GM12874 (cell line): ENCODE measurements at regions not wholly inside any gene's neighbourhood (a gene's known extent, or its start where the extent isn't known, plus 50 kb on each side); places are given as distances from the start of the nearest gene placed in this dataset.

ENCODE experiments used
- CTCF ChIP-seq: IDR thresholded peaks from 2 replicates; pipeline ENCODE4 v1.5.1; 2011; ENCODE audit warnings: low read depth, mild to moderate bottlenecking, control low read depth, low read length, moderate library complexity; ENCODE audit not compliant: insufficient read depth

DNA sequence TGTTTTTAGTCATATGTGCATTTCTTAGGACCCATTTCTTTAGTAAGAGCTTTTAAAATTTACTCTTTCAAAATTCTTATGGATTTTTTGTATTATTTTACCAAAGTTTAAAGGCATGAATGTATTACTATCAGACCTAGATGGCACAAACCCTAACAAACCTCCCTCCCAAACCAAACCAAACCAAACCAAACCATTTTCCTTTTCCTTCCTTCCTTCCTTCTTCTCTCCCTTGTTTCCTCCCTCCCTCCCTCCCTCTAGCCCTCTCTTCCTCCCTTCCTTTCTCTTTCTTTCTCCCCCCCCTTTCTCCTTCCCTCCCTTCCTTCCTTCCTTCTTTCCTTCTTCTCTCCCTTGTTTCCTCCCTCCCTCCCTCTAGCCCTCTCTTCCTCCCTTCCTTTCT, 1001.8 kb upstream of the CITED2 start:
- TF ChIP-seq CTCF = no peak

DNA sequence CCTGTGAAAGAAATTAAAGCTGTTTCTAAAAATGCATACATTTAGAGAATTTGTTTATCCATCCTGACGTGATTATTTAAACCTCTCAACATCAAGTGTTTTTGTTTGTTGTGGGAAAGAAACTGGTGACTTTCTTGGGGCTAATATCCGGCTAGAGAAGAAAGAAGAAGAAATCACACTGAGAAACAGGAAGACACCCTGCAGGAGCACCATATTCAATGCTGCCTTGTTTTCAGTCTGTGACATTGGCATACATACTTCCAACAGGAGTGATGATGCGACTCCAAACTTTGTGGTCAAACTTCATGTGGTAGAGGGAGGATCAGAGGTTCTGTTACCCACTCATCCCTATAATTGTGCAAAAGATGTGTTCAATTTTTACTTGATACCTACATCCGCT, 997.6 kb upstream of the CITED2 start:
- TF ChIP-seq CTCF = no peak

GRCh38 chr6:140370976-140371870, 996.8 kb upstream of the CITED2 start:
- no peak for TF ChIP-seq CTCF

GRCh38 chr6:140370441-140370840, 996.0 kb upstream of the CITED2 start:
- TF ChIP-seq CTCF = no peak

GRCh38 chr6:140366991-140367390, 992.5 kb upstream of the CITED2 start:
- TF ChIP-seq CTCF = no peak

GRCh38 chr6:140364916-140365315, 990.5 kb upstream of the CITED2 start:
- no peak for TF ChIP-seq CTCF

GRCh38 chr6:140360651-140361050, 986.2 kb upstream of the CITED2 start:
- TF ChIP-seq CTCF = no peak

DNA sequence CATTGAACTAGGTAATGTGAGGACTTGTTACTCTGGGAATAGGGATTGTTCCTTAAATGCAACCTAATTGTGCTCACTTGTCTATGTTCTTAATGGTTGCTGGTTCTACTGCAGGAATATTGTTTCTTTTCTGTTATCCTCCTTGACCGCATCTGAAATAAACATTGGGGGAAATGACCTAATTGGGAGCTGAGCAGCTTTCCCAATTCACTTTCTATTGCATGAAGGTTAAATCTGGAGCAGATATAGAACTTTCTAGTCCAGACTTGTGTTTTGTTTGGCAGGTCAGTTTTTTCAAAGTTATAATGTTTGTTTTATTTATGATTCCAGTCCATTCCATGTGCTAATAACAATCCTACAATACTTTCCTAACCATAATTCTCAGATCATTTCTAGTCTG, 981.0 kb upstream of the CITED2 start:
- no peak for TF ChIP-seq CTCF
